Right hindlimb (tissue), 1 donor: ENCODE measurements at regions not wholly inside any gene's neighbourhood (a gene's known extent, or its start where the extent isn't known, plus 50 kb on each side); places are given as distances from the start of the nearest gene placed in this dataset.
"Not testable (repeated sequence)": the region's sequence is repeated elsewhere in the genome, so short reads cannot be mapped to it uniquely, and the experiment has no call there.

Experiments used
- DNase-seq: peaks from one replicate; pipeline ENCODE4 v3.0.0-alpha.2; 2018

DNA sequence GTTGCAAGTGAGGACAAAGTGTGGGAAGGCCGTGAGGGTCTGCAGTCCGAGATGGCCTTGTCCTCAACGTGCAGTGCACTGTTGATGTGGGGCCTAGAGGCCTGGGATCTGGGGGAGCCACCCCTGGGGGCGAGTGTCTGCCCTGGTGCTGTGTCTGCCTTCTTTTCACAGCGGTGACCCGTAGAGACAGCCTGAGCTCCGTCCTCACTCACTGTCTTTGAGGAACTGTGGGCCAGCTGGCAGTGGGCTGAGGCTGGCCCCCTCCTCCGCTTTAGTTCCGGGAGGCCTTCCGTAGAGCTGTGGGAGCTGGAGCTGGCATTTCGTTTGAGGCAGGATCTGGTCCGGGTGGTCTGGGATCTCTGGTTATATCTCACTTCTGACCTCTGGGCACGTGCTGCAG lies 1370.6 kb downstream of the CDH12 start:
- DNase-seq = not testable (repeated sequence)

DNA sequence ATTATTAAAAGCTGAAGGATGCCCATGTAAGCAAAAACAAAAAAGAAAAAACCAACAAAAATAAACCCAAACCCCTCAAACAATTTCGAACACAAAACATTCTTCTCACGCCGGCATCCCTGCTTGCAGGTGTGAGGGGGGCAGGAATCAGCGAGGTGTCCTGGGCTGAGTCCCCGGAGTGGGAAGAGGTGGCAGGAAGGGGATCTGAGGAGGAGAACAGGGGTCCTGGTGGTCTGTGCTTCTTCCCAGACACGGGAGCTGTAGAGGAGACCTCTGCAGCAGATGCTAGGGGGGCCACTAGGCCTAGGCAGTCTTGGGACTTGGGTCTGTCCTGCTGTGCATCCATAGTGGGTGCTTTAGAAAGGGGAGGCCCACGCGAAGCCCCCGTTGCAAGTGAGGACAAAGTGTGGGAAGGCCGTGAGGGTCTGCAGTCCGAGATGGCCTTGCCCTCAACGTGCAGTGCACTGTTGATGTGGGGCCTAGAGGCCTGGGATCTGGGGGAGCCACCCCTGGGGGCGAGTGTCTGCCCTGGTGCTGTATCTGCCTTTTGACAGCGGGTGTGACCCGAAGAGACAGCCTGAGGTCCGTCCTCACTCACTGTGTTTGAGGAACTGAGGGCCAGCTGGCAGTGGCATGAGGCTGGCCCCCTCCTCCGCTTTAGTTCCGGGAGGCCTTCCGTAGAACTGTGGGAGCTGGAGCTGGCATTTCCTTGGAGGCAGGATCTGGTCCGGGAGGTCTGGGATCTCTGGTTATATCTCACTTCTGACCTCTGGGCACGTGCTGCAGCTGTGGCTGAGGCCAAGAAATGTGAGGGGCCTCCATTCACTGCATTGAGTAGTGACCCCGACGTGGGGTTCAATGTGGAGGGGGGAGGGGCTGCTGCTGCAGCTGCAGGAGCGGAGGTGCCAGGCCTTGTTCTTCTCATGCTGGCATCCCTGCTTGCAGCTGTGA lies 1371.5 kb downstream of the CDH12 start:
- DNase-seq = not testable (repeated sequence)

DNA sequence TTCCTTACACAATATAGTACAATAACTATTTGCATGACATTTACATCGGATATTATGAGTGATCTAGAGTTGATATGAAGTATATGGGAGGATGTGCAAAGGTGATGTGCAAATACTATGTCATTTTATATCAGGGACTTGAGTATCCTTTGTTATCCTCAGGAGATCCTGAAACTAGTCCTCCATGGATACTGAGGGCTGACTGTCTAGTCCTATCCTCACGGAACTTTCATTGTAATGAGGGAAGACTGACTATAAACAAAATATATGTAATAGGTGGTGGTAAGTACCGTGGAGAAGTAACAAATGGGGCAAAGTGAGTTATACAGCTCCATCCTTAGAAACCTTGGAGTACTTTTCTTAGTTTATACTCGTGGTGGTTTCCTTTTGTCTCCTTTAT lies 1373.1 kb downstream of the CDH12 start:
- DNase-seq = not testable (repeated sequence)

DNA sequence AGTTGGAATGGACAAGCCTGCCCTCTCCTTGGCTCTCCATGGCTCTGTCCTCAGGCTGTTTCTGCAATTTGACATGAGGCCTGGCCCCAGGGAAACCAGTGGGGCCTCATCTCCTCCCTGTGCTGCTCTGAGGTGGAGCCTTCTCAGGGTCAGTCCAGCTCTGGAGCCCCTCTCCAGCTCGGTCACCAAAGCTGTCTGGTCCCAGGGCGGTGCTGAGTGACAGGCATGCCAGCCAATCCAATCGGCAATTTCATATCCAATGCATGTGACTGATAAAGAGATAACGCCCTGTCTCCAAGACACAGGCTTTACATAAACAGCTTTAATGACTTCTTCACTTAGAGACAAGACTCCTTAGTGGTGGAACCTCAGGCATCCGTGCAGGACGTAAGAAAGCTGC lies 1379.2 kb downstream of the CDH12 start:
- not testable (repeated sequence) for DNase-seq

DNA sequence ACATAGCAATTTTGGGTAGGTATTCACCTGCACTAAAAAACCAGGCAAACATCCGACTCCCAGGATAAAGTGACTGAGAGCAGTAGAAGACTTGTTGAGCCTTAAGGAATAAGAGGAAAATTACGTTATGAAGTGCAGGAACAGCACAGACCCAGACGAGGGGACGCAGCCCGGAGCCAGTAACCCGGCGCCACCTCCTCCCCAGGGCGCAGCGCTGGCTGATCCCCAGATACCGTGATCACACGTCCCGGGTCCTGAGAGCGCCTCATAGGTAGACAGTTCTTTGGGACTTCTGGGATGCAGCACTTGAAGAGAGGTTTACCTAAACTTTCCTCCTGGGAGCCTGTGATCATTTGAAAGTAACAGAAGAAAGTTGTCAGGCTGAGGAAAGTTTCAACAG lies 1379.7 kb downstream of the CDH12 start:
- not testable (repeated sequence) for DNase-seq

DNA sequence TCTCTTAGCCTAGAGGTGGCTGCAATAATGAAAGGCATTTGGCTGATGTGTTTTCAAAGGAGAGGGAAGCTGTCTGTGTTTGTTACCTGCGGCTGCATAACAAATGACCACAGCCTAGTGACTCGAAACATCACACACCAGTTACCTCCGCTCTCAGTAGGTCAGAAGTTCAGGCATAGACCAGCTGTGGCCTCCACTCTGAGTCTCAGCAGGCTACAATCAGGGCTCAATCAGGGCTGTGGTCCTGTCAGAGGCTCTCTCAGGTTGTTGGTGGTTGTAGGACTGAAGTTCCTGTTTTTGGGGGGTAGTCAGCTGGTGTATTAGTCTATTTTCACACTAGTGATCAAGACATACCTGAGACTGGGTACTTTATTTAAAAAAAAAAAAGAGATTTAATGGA lies 1381.5 kb downstream of the CDH12 start:
- not testable (repeated sequence) for DNase-seq

DNA sequence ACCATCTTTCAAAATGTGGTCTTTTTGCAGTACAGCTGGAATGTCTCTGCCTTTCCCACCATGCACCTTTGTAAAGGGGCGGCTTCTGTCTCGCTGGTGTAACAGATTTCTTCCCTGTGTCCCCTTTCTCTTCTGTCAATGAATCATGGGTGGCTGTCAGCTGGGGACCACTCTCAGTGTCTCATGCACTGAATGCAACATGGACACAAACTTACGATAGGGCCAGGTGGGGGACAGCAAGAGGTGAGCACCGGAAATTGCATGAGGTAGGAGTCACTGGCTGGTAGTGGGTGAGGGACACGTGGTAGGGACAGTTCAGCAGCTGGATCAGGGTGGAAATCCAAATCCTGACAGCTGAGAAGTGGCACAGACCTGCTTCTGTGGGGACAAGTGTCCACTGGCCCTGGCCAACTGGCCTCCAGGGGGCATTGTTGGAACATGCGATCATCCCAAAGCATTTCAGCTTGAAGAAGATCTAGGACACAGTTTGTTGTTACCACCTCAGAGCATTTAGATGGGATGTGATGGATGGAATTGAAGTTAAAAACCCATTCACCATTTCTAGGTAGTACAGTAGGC lies 1383.5 kb downstream of the CDH12 start:
- not testable (repeated sequence) for DNase-seq

DNA sequence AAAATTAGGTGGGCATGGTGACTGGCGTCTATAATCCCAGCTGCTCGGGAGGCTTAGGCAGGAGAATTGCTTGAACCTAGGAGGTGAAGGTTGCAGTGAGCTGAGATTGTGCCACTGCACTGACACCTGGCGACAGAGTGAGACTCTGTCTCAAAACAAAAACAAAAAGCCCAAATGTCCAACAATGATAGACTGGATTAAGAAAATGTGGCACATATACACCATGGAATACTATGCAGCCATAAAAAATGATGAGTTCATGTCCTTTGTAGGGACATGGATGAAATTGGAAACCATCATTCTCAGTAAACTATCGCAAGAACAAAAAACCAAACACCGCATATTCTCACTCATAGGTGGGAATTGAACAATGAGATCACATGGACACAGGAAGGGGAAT lies 1385.6 kb downstream of the CDH12 start:
- not testable (repeated sequence) for DNase-seq

DNA sequence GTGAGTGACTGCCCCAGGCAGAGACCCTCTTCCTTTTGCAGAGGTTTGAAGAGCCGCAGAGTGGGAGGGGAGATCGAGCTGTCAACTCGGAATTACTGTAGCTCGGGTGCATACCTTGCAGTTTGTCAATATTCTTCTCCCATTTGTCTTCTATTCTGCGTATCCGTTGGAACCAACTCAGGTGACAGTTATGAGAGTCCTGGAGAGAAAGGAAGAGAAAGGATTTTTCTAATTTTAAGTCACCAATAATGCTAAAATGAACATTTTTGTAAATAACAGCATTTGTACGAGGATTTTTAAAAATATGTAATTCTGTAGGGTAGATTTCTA lies 1393.4 kb downstream of the CDH12 start:
- not testable (repeated sequence) for DNase-seq

DNA sequence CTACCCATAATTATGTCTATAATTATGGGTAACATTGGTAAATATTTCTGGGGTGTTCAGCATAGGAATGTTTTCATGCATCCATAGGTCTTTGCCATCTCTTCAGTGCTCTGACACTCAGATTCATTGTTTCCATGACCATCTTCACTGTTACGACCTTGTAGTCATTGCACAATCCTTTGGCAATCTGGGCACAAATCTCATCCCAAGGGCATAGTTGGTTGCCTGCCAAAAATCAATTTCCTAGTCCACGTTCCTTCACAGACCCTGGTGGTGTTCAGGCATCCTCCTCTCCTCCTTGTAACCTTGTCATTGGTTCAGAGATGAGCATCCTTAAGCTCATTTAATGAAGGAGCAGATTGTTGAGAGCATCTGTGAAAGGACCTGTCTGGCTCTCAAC lies 1400.7 kb downstream of the CDH12 start:
- no peak for DNase-seq

DNA sequence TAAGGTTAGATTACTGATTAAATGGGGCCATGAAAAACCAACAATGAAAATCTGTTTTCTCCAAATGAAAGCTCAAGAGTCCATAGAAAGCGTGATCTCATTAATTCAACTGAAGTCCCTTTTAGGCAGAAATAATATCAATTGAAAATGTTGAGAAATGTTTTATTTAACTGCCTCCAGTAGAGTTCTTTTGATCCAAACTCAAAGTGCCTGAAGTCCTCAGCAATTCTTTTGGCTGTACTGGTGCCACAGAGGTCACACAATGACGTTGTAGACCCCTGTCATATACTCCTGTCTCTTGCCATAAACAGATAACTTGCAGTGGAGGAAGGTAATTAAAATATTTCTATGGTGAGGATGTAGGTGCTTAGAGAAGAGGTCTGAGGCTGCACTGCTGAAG lies 1420.5 kb downstream of the CDH12 start:
- no peak for DNase-seq

DNA sequence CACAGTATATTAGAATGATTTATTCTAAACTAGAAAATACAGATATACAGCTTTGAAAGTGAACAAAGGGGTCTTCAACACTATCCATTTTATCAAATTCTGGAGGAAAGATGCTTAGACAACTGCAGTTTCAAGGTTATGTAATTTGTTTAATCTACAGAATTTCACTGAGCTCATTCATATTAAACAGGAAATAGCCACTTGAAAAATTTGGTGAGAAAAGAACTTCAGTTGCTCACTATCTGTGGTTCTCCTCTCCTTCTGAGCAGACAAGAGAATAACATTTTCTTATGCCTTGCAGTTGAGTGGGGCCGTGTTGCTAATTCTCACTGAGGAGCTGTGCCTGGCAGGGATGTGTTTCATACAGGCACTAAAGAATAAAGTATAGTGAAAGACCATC lies 1428.2 kb downstream of the CDH12 start:
- no peak for DNase-seq

DNA sequence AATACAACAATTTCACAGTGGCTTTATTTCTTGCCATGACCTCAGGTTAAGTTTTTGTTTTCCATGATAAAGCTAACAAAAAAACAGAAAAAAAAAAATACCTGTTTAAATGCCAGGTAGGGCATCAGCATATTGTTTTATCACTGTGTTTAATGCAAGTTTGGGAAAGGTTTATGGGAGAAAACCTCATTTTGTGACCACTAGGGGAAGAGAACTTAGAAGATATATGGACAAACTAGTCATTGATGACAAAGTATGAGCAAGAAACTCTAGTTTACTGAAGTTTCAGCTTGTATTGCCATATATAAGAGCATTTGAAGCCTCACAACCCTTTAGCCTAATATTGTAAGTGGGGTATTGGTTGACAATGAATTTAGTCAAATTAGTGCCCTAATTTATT lies 1431.4 kb upstream of the CDH18 start:
- DNase-seq = no peak

DNA sequence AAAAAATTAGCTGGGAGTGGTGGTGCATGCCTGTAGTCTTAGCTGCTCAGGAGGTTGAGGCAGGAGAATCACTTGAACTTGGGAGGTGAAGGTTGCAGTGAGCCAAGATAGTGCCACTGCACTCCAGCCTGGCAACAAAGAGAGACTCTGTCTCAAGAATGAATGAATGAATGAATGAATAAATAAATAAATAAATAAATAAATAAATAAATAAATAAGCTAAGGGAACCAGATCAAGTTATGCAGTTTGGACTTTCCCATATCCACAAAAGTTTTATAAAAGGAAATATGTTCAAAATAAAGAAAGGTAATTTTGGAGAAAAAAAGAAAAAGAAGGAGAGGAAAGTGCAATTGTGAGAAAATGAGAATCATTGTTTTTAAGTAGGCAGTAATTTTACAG lies 1414.1 kb upstream of the CDH18 start:
- DNase-seq = not testable (repeated sequence)

DNA sequence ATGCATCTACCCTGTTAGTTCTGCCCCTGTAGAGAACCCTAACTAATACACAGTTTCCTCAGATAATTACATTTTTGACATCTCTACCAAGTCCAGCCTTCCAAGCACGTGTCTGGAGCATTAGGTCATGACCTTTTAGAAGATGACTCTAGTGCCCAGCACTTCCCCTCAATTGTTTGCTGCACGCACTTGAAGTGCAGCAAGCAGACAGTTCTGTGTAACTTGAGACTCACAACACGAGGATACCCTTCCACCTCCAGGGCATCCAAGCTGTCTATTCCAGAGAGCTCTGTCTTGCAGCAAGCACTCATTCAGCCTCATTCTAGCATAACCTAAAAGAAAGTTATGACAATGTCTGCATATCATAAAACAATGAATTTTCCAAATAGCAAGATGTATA lies 1410.5 kb upstream of the CDH18 start:
- no peak for DNase-seq

DNA sequence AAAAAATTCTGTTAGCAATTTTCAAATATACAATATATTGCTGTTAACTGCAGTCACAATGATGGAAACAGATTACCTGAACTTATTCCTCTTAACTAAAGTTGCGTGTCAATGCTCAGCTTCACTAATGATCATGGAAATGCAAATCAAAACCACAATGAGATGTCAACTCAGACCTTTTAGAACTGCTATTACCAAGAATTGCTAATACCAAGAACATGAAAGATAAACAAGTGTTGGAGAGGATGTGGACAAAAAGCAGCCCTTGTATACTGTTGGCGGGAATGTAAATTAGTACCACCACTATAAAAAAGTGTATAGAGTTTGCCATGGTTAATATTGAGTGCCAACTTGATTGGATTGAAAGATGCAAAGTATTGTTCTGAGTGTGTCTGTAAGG lies 1409.7 kb upstream of the CDH18 start:
- no peak for DNase-seq

DNA sequence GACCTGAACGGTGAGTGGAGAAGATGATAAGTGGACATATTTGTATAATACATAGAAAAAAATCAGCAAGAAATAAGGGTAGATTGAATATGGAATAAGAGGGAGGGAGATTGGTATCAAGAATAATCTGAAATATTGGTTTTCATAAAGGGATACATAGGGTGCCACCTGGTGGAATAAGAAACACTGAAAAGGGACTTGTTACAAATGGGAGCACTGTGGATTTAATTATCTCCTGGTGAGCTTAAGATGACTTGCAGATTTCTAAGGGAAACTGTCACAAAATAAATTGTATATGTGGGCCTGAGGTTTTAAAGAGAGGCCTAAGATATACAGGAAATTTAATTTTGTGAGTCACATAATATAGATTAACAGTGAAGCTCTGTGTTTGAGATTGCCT lies 1403.5 kb upstream of the CDH18 start:
- no peak for DNase-seq

DNA sequence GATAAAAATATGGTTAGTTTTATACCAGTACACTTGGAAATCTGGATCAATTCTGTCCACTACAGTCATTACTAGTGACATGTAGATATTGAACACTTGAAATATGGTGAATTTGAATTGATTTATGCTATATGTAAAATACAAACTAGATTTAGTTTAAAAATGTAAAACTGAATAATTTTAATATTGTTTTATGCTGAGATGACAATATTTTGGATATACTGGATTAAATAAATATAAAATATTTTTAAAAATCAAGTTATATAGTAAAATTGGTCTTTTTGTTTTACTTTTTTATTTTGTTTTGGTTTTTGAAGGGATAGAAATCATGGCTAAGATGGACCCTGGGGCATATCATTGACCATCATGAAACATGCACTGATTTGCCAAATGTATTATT lies 1372.8 kb upstream of the CDH18 start:
- DNase-seq = not testable (repeated sequence)

DNA sequence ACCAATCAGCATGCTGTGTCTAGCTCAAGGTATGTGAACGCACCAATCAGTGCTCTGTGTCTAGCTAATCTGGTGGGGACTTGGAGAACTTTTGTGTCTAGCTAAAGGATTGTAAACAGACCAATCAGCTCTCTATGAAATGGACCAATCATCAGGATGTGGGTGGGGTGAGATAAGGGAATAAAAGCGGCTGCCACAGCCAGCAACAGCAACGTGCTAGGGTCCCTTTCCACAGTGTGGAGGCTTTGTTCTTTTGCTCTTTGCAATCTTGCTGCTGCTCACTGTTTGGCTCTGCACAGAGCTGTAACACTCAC lies 1353.9 kb upstream of the CDH18 start:
- not testable (repeated sequence) for DNase-seq

DNA sequence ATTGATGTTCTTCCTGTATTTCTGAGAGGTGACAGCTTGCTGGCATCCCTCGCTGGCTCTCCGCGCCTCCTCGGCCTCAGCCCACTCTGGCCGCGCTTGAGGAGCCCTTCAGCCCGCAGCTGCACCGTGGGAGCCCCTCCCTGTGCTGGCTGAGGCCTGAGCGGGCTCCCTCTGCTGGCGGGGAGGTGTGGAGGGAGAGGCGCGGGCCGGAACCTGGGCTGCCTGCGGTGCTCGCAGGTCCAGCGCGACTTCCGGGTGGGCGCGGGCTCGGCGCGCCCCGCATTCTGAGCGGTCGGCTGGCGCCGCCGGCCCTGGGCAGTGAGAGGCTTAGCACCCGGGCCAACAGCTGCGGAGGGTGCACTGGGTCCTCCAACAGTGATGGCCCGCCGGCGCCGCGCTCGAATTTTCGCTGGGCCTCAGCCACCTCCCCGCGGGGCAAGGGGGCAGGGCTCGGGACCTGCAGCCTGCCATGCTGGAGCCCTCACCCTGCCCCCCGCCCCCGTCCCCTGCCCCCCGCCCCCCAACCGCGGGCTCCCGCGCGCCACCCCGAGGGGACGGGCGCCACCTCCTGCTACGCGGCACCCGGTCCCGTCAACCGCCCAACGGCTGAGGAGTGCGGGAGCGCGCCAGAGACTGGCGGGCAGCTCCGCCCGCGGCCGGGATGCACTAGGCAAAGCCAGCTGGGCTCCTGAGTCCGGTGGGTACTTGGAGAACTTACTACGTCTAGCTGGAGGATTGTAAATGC lies 1353.4 kb upstream of the CDH18 start:
- DNase-seq = not testable (repeated sequence)

DNA sequence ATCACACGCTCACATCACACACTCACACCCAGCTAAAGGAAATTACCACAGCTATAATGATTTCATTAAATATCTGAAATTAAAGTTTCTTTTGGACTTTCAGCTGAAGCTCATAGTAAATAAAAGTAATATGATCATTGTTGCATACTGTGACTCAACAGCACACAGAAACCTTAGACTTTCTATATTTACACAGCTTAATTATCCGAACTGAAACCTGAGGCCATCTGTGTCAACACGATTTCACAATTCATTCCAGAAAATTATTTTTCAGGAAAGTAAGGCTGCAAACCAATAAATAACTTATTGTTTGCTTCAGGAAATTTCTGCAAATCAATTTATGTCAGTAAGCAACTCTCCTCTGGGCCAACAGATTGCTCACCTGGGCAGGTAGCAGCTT lies 1352.2 kb upstream of the CDH18 start:
- DNase-seq = not testable (repeated sequence)

DNA sequence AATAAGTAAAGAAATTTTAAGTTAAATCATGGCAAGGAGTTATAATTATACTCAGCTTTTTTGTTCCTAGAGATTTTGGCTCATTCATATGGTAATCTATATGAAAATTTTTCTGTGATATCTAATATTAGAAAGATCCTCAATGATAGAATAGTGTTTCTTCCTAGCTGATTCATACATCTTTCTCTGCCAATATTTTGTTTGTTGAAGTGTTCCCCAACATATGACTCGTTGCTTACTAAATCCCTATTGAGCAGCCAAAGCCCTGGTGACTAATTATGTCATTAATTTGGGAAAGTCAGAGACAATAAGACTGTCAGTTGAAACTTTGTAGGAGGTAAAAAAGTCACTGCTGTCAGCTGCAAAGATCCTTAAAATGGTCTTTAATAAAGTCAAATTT lies 1348.5 kb upstream of the CDH18 start:
- DNase-seq = not testable (repeated sequence)

DNA sequence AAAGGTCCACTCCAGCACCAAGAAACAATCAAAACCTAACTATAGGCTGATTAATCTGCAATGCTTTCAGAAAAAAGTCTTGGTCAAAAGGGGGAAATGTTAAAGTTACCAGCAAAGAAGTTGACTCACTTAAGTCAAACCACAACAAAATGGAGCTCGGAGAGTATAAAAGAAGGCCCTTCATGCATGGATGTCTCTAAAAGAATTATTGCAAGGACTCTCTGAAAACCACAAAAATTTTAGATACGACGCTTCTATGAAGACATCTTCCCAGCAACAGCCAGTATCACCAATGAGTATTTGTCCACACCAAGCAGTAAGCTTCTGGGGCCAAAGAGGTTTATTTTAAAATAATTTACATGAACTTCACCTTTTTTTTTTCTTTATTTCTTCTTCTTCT lies 1327.4 kb upstream of the CDH18 start:
- DNase-seq = not testable (repeated sequence)

DNA sequence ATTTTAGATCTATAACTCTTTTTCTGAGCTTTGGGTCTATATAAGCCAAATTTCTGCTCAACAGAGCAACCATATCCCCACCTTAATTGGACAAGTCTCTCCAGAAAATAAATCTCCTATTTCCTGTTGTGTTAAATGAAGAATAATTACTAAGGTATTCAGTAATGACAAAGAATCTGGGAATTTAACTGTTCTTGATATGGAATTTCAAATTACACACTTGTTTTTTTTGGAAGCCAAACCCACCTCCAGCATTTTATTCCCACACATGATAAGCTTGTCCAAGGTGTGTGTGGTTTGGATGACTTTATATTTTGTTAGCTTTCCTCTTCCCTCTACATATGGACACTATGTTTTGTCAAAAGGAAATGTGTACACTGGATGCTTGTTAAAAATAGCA lies 1313.2 kb upstream of the CDH18 start:
- not testable (repeated sequence) for DNase-seq
